ENCODE measurements at regions not wholly inside any gene's neighbourhood (a gene's known extent, or its start where the extent isn't known, plus 50 kb on each side); places are given as distances from the start of the nearest gene placed in this dataset.
"Not testable (repeated sequence)": the region's sequence is repeated elsewhere in the genome, so short reads cannot be mapped to it uniquely, and the experiment has no call there.

DNA sequence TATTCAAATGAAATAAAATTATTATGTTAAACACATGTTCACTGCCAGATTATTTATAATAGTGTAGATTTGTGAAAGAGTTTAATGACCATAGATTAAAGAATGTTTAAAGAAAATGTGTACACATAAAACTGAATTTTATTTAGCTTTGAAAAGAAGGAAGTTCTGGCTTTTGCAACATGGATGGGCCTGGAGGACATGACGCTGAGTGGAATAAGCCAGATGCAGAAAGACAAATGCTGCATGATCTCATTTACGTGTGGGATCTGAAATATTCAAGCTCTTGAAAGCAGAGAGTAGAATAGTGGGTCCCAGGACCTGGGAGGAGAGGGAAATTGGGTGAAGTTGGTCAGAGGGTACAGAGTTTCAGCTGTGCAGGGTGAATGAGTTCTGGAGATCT is 1261.2 kb downstream of the TMEM121 start:
- TF ChIP-seq, protein P1, sequence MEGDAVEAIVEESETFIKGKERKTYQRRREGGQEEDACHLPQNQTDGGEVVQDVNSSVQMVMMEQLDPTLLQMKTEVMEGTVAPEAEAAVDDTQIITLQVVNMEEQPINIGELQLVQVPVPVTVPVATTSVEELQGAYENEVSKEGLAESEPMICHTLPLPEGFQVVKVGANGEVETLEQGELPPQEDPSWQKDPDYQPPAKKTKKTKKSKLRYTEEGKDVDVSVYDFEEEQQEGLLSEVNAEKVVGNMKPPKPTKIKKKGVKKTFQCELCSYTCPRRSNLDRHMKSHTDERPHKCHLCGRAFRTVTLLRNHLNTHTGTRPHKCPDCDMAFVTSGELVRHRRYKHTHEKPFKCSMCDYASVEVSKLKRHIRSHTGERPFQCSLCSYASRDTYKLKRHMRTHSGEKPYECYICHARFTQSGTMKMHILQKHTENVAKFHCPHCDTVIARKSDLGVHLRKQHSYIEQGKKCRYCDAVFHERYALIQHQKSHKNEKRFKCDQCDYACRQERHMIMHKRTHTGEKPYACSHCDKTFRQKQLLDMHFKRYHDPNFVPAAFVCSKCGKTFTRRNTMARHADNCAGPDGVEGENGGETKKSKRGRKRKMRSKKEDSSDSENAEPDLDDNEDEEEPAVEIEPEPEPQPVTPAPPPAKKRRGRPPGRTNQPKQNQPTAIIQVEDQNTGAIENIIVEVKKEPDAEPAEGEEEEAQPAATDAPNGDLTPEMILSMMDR (IDR thresholded peaks at IDR 0.05; ENCODE audit: control insufficient read depth, insufficient read depth, low read depth, low read length, missing control alignments), result no peak
- DNase-seq (ENCODE audit: low read depth), result no peak
- H3K4me3 ChIP-seq (ENCODE audit: control insufficient read depth, low read depth, low read length), result no peak overlapping the region

DNA sequence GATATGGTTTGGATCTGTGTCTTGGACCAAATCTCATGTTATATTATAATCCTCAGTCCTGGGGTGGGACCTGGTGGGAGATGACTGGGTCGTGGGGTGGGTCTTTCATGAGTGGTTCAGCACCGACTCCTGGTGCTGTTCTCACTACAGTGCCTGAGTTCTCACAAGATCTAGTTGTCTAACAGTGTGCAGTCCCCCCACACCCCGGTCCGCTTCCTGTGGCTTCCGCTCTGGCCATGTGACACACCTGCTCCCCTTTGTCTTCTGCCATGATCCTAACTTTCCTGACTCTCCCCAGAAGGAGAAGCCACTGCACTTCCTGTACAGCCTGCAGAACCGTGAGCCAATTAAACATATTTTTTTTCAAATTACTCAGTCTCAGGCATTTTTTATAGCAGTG is 1262.2 kb downstream of the TMEM121 start:
- H3K4me3 ChIP-seq (ENCODE audit: control insufficient read depth, low read depth, low read length), result no peak overlapping the region
- DNase-seq (ENCODE audit: low read depth), result no peak
- TF ChIP-seq, protein P1 (IDR thresholded peaks at IDR 0.05; ENCODE audit: control insufficient read depth, insufficient read depth, low read depth, low read length, missing control alignments), result no peak

DNA sequence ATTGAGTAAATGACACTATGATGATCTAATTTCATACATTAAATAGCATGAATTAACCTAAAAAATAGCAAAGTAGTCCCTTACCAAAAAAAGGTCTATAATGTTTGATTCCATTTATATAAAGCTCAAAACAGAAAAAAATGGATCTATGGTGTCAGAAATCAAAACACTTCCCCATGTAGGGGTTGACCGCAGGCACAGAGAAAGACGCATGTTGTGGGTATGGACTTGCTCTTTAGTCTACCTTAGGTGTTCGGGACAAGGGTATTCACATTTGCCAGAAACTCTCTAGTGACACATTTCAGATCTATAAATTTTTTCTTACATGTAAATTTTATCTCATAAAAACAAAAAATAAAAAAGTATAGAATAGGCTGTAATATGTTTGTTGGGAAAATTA is 1262.9 kb downstream of the TMEM121 start:
- TF ChIP-seq, protein P1 (IDR thresholded peaks at IDR 0.05; ENCODE audit: control insufficient read depth, insufficient read depth, low read depth, low read length, missing control alignments), result no peak
- DNase-seq (ENCODE audit: low read depth), result no peak
- no peak overlapping the region for H3K4me3 ChIP-seq (ENCODE audit: control insufficient read depth, low read depth, low read length)

DNA sequence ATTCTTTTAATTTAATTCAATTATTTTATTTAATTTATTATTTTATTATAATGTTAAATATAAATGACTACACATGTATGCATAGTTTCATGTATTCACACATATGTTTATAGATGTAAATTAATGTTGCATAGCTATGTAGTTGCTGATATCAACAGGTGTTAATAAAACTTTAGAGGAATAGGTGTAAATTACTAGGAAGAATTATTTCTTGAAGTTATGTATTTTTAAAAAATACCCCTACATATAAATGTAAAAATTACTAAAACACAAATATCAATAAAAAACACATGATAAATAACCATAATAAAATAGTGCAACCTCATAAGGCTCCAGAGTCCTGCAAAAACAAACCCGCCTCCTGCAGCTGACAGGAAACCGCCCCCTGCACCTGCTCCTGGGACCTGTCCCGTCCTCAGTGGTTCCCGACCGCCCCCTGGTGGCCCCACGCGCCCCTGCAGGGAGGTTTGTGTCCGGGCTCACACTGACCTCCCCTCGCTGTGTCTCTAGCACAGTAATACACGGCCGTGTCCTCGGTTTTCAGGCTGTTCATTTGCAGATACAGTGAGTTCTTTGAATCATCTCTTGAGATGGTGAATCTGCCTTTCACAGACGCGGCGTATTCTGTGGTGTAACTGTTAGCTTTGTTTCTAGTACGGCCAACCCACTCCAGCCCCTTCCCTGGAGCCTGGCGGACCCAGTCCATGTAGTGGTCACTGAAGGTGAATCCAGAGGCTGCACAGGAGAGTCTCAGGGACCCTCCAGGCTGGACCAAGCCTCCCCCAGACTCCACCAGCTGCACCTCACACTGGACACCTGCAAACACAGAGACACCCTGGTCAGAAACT is 1264.0 kb downstream of the TMEM121 start:
- TF ChIP-seq, protein P1 (IDR thresholded peaks at IDR 0.05; ENCODE audit: control insufficient read depth, insufficient read depth, low read depth, low read length, missing control alignments), result peak; percentile 23
- H3K4me3 ChIP-seq (ENCODE audit: control insufficient read depth, low read depth, low read length), result no peak overlapping the region
- no peak for DNase-seq (ENCODE audit: low read depth)

DNA sequence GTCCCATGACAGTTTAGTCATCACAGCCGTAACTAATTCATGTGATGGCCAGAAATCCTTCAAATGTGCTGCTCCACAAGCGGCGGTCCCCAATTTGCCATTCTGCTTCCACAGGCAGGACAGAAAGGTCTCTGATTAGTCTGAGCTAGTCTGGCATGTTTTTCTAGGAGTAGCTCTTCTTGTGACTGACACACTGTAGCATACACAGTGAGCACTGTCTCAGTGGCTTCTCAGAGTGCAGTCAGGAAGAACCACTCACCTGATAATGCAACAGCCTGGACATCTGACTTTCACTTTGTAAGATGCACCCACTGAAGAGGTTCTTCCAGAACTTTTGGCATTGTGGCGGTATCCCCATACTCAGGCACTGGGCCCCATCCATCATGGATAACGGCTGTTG is 1266.2 kb downstream of the TMEM121 start:
- TF ChIP-seq, protein P1 (IDR thresholded peaks at IDR 0.05; ENCODE audit: control insufficient read depth, insufficient read depth, low read depth, low read length, missing control alignments), result no peak

GRCh38 chr14:106798166-106798565 is 1271.8 kb downstream of the TMEM121 start:
- DNase-seq (ENCODE audit: low read depth); H3K4me3 ChIP-seq (ENCODE audit: control insufficient read depth, low read depth, low read length): not testable (repeated sequence)

More for the DNA sequence above, 1266.2 kb downstream of the TMEM121 start:
- H3K4me3 ChIP-seq (ENCODE audit: control insufficient read depth, low read depth, low read length), result no peak overlapping the region
- no peak for DNase-seq (ENCODE audit: low read depth)
